T-helper 2 cell treated with Interferon-gamma antibody and Interleukin-4, amounts not matched to agents 5 μg/mL and 100 μg/mL, for 36 hours (primary cell): ENCODE measurements at regions not wholly inside any gene's neighbourhood (a gene's known extent, or its start where the extent isn't known, plus 50 kb on each side); places are given as distances from the start of the nearest gene placed in this dataset.

Experiments used
- DNase-seq: peaks from one replicate; pipeline ENCODE4 v3.0.0; 2021; ENCODE audit warnings: low spot score
- H3K27ac Mint-ChIP-seq: one replicate; pipeline ENCODE4 v1.8.0; 2021; ENCODE audit warnings: mild to moderate bottlenecking, mixed read lengths
- H3K27me3 Mint-ChIP-seq: one replicate; pipeline ENCODE4 v1.8.0; 2021; ENCODE audit warnings: low read depth, mixed read lengths
- H3K36me3 Mint-ChIP-seq: one replicate; pipeline ENCODE4 v1.8.0; 2021; ENCODE audit warnings: low read depth, mixed read lengths
- H3K4me1 Mint-ChIP-seq: one replicate; pipeline ENCODE4 v1.8.0; 2021; ENCODE audit warnings: low read depth, mixed read lengths
- H3K4me3 Mint-ChIP-seq: one replicate; pipeline ENCODE4 v1.8.0; 2022; ENCODE audit warnings: mild to moderate bottlenecking, moderate library complexity, mixed read lengths
- H3K9me3 Mint-ChIP-seq: one replicate; pipeline ENCODE4 v1.8.0; 2021; ENCODE audit warnings: mixed read lengths

DNA sequence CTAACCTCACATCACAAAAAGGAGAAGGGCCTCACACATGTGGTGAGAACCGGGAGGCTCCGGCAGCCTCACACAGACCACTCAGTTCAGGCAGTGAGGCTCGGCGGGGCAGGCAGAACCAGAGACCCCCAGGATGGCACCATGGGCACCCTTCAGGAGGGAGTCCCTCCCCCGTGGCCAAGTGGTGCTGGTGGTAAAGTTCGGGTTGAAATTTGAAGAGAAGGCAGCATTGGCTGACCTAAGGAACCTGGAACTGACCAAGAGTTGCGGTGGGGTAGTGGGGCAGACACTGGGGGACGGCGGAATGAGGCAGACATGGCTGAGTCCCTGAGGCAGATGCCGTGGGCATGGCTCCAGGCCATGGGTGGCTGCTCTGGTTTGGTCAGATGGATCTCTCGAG, 239.3 kb upstream of the MYT1L start:
- Mint-ChIP-seq H3K4me1 (no peaks in the 10 kb centered on the region), H3K4me3 (no peak overlapping the region), H3K27ac (no peak overlapping the region), H3K27me3 (no peaks in the 10 kb centered on the region), H3K9me3 (no peaks in the 10 kb centered on the region), H3K36me3 (no peaks in the 10 kb centered on the region)
- no peak for DNase-seq

DNA sequence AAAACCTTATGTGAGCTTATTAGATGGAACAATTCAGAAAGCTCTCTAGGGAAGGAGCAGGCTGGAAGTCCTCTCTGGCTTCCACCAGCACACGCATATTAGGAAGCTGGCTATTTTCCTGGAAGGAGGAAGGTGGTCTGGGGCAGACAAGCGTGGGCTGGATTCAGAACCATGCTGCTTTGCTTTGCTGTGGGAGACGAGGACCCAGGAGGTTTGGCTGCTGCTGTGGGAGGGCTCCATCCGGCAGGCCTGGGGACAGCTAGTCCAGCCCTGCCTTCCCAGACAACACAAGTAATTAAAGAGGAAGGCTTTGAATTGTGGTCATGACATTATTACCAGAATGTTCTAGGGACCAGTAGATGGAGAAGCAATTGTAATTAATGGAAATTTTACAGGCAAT, 238.8 kb upstream of the MYT1L start:
- H3K27me3 Mint-ChIP-seq, result no peaks in the 10 kb centered on the region
- no peak overlapping the region for H3K4me3 Mint-ChIP-seq
- no peak for DNase-seq
- no peaks in the 10 kb centered on the region for H3K36me3 Mint-ChIP-seq
- H3K4me1 Mint-ChIP-seq, result no peaks in the 10 kb centered on the region
- no peak overlapping the region for H3K27ac Mint-ChIP-seq
- H3K9me3 Mint-ChIP-seq, result no peaks in the 10 kb centered on the region

DNA sequence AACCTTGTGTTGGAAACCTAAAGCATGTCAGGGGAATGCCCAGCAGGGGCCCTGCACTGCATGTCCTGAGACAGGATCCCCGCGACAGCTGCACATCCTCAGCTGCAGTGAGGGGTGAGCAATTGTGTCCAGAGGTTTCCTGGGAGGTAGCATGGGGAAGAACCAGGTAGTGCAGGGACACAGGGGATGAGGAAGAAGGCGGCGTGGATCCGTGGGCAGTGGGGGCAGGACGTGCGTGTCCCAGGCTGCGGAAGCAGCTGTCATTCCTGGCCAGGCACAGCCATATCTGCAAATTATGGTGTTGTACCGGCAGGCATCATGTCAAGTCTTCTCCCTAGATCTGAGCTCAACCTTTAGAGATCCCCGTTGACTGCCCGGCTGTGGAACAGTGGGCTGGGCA, 238.2 kb upstream of the MYT1L start:
- Mint-ChIP-seq H3K27ac (no peak overlapping the region), H3K27me3 (no peaks in the 10 kb centered on the region), H3K9me3 (no peaks in the 10 kb centered on the region), H3K36me3 (no peaks in the 10 kb centered on the region), H3K4me1 (no peaks in the 10 kb centered on the region), H3K4me3 (no peak overlapping the region)
- no peak for DNase-seq

DNA sequence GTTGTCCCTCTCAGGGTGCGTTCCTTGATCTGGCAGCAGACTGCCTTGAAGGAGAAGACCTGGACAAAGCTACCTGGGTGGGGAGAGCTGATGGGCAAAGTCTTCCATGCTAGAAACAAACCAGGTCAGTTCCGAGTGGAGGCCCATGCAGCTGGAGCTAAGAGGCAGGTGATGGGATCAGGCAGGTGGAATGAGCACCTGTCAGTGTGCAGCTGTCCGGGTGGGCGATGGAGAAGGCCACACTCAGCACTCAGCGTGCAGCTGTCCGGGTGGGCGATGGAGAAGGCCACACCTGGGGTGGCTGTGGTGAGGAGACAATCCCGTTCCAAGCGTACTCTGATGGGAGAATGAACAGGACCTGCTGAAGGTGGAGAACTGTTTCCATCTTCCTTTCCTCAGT, 237.3 kb upstream of the MYT1L start:
- H3K4me1 Mint-ChIP-seq, result no peaks in the 10 kb centered on the region
- no peaks in the 10 kb centered on the region for H3K36me3 Mint-ChIP-seq
- no peaks in the 10 kb centered on the region for H3K9me3 Mint-ChIP-seq
- no peaks in the 10 kb centered on the region for H3K27me3 Mint-ChIP-seq
- no peak for DNase-seq
- H3K4me3 Mint-ChIP-seq, result no peak overlapping the region
- H3K27ac Mint-ChIP-seq, result no peak overlapping the region

DNA sequence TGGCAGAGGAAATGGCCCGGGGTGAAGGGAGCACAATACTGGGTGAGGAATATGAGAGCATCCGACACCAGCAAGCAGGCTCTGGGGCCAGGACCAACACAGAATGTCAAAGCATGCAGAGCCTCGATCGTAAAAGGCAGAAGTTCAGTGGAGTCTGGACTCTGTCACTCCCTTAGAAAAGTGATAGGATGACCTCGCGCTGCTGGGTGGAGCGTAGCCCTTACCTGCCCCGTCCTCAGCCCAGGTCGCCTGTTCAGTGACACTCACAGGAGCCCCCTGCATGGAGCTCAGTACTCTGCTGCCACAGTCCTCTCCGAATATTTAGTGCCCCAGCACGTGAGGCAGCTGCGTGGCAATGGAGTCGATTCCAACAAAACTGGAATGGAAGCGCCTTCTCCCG, 236.7 kb upstream of the MYT1L start:
- Mint-ChIP-seq H3K4me3 (no peak overlapping the region), H3K27ac (no peak overlapping the region), H3K4me1 (no peaks in the 10 kb centered on the region), H3K27me3 (no peaks in the 10 kb centered on the region), H3K9me3 (no peaks in the 10 kb centered on the region), H3K36me3 (no peaks in the 10 kb centered on the region)
- DNase-seq, result no peak

DNA sequence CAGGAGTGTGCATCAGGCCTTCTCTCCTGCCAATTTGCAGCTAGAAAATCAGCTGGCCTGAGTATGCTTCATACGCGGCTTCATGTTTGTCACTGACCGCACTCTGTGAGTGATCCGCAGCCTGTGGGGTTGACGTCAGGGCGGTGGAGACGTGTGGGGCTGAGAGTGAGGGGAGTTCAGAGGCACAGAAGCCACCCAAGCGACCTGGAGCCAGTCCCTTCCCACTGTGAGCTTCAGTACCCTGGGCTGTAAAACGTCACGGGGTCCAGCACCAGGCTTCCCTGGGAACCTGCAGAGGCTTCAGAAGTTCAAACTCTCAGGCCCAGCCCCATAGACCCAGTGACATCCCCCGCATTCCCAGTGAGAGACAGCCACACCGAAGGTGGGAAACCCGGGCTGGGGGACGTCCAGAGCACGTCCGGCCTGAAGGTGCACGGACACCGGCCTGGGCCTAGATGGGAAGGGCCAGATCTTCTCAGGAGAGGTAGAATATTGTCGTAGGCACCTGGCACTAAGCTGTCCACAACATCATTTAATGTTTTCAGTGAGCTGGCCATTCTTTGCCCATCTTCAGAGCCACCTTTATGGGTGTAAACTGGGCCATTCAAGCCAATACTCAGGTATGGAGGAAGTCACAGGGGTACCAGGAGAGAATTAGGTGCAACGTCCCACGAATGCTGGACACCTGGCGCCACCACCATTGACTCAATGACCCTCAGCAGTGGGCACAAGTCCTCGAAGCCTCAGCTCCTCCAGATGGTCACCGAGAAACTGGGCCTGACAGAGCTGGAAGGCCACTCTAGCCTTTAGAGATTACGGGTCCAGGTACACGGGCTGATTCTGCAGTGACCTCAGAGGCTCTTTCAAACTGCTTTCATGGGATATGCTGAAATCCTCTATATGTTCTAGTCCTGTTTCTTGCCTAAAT, 235.6 kb upstream of the MYT1L start:
- Mint-ChIP-seq H3K27ac (no peak overlapping the region), H3K4me3 (no peak overlapping the region), H3K4me1 (no peaks in the 10 kb centered on the region), H3K27me3 (no peaks in the 10 kb centered on the region), H3K36me3 (no peaks in the 10 kb centered on the region), H3K9me3 (no peaks in the 10 kb centered on the region)
- no peak for DNase-seq

DNA sequence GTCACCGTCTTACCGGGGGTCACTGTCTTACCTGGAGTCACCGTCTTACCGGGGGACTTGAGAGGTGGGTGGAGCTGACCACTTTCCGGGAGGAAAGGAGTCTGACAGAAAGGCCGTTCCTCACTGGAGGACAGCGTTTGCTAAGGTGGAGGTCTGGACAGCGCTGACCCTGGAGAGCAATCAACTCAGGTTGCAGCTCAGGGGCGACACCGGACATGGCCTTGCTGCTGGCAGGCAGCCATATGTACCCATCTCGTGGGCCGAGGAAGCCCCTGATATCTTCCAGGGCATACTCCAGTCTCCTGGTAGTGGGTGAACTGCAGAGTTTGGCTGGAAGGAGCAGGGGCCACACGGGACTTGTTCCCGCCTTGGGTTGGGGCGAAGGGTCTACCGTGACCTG, 234.6 kb upstream of the MYT1L start:
- Mint-ChIP-seq H3K36me3 (no peaks in the 10 kb centered on the region), H3K4me3 (no peak overlapping the region), H3K27me3 (no peaks in the 10 kb centered on the region), H3K9me3 (no peaks in the 10 kb centered on the region), H3K27ac (no peak overlapping the region), H3K4me1 (no peaks in the 10 kb centered on the region)
- no peak for DNase-seq

DNA sequence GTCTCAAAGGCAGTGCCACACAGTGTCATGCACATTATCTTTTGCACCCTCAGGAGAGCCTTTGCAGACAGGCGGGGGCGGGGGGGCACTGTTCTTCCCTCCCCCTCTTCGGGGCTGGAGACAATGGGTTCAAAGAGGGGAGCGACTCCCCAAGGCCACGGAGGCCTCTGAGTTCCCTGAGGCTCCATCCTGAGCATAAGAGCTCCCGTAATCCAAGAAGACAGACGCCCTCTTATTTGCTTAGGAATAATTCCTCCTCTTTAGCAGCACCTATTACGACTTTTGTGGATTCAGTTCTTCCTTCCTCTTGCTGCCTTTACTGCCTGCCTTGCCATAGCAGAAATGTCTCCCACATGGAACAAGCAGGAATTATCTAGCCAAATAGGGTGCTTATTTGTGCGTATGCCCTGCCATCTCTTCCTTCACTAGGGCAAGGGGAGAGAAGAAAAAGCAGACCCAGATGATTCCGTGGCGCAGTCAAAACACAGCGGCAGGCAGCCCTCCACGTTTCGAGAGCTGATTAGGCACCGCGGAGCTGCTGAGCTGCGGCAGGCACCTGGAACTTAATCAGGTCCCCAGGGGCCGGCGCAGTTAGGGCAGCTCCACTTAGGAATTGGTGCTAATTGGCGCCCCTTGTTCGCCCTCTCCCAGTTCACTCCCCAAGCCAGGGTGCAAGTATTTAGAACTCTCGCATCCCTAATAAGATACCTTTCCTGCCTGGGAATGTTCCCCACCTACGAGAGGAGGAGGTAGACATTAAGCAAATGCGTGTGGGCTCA, 233.4 kb upstream of the MYT1L start:
- no peaks in the 10 kb centered on the region for H3K36me3 Mint-ChIP-seq
- no peaks in the 10 kb centered on the region for H3K9me3 Mint-ChIP-seq
- DNase-seq, result no peak
- H3K27me3 Mint-ChIP-seq, result no peaks in the 10 kb centered on the region
- no peak overlapping the region for H3K4me3 Mint-ChIP-seq
- no peaks in the 10 kb centered on the region for H3K4me1 Mint-ChIP-seq
- no peak overlapping the region for H3K27ac Mint-ChIP-seq

DNA sequence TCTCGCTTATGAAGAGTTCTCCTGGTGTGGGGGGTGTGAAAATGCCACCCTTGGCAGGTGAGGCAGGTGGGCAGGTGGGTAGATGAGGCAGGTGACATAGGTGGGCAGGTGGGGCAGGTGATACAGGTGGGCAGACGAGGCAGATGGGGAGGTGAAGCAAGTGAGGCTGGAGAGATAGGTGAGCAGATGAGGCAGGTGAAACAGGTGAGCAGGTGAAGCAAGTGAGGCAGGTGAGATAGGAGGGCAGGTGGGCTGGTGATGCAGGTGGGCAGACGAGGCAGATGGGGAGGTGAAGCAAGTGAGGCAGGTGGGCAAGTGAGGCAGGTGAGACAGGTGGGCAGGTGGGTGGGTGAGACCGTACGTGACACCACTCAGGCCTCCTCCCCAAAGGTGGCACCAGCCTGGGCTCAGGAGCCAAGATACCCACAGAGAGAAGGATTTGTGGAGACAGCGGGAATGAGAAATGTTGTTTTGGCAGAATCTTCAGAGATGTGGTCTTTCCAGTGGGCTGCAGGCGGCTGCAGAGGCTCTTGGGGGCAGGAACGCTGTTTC, 232.3 kb upstream of the MYT1L start:
- Mint-ChIP-seq H3K9me3 (no peaks in the 10 kb centered on the region), H3K27me3 (no peaks in the 10 kb centered on the region), H3K27ac (no peak overlapping the region), H3K4me1 (no peaks in the 10 kb centered on the region), H3K36me3 (no peaks in the 10 kb centered on the region), H3K4me3 (no peak overlapping the region)
- DNase-seq, result no peak

DNA sequence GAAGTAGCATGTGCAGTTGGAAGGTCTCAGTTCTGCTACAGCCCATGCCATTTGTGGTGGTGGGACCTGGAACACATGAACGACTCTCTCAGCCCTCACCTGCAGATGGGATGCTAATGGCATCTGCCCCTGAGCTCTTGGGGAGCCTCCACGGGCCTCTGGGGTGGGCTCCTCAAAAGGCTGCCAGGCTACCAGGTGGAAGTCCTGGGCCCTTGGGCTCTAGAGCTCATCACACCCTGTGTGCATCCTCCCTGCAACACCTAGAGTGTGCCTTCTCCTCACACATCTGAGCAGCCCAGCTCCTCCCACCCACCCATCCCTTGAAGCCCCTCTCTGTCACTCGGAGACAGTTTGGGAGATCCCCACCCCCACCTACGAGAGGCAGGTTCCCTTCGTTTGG, 231.8 kb upstream of the MYT1L start:
- H3K4me1 Mint-ChIP-seq, result no peaks in the 10 kb centered on the region
- no peaks in the 10 kb centered on the region for H3K36me3 Mint-ChIP-seq
- no peak overlapping the region for H3K4me3 Mint-ChIP-seq
- no peaks in the 10 kb centered on the region for H3K27me3 Mint-ChIP-seq
- no peaks in the 10 kb centered on the region for H3K9me3 Mint-ChIP-seq
- DNase-seq, result no peak
- H3K27ac Mint-ChIP-seq, result no peak overlapping the region

DNA sequence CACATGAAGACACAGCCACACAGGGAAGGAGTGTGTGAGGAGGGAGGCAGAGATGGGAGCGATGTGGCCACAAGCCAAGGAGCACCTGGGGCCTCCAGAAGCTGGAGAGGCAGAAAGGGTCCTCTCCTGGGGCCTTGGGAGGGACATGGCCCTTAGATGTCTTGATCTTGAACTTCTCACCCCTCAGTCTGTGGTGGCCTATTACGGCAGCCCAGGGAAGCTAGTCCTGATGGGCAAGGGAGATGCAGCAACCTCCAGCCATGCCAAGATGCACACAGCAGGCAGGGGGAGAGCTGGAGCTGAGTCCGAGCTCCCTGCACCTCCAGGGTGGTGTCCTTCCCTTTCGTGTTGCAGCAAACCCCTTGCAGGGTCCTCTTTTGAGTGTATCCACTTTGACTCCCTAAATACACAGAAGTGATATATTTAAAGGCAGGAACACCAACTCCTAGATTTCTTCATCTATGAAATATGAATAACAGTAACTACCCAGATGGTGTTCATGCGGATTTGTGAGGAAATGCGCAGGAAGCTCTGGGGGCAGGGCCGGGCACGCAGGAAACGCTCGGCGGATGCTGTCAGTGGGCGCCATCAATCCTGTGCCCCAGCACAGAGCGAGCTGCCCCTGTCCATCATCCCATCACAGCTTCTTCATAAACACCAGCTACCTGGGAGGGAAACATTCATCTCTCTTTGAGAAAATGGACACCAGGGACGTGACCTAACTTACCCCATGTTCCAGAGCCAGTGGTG, 230.4 kb upstream of the MYT1L start:
- H3K9me3 Mint-ChIP-seq, result no peaks in the 10 kb centered on the region
- no peak for DNase-seq
- H3K36me3 Mint-ChIP-seq, result no peaks in the 10 kb centered on the region
- H3K27ac Mint-ChIP-seq, result no peak overlapping the region
- H3K4me3 Mint-ChIP-seq, result no peak overlapping the region
- no peaks in the 10 kb centered on the region for H3K27me3 Mint-ChIP-seq
- no peaks in the 10 kb centered on the region for H3K4me1 Mint-ChIP-seq

DNA sequence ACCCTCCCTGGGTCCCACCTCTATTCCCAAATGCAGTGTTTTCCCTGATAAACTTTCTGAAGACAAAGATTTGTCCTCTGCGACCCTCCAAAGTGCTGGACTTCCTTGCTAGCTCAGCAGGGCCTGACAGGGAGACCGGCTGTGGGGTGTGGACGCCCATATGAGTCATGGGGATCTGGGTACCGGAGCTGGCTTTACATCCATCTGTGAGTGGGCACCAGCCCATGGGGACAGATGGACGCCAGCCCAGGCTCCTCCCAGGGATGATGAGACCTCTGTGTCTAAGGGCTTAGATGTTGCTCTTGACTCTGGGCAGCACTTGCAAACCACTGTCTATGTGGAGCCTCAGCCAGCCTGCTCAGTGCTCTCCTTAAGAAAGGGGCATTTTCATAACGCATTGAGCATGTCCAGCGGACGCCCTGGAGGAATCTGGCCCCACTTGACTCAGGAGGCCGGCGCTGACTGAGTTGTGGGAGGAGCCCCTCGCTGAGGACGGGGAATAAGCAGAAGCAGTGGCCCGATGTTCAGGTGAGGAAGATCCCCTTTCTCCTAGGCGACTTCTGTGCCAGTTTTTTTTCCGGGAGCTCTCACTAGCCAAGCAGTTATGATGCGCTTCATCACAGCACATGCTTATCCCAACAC, 229.4 kb upstream of the MYT1L start:
- H3K9me3 Mint-ChIP-seq, result no peaks in the 10 kb centered on the region
- H3K27ac Mint-ChIP-seq, result no peak overlapping the region
- no peaks in the 10 kb centered on the region for H3K27me3 Mint-ChIP-seq
- no peaks in the 10 kb centered on the region for H3K4me1 Mint-ChIP-seq
- H3K4me3 Mint-ChIP-seq, result no peak overlapping the region
- DNase-seq, result no peak
- no peaks in the 10 kb centered on the region for H3K36me3 Mint-ChIP-seq

DNA sequence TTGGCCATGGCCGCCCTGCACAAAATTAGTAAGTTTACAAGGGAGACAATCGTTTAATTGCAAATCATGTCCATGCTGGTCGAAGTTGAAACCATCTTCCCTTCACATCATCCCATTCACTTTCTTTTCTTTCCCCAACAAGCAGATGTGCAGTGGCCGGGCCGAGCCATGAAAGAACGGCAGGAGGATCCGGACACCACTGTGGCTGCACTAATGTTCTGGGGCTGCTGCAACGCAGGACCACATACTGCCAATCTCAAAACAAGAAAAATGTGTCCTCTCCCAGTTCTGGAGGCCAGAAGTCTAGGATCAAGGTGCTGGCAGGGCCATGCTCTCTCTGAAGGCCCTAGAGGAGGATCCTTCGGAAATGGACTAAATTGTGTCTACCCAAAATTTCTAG, 227.4 kb upstream of the MYT1L start:
- DNase-seq, result no peak
- Mint-ChIP-seq H3K4me1 (no peaks in the 10 kb centered on the region), H3K4me3 (no peak overlapping the region), H3K36me3 (no peaks in the 10 kb centered on the region), H3K27ac (no peak overlapping the region), H3K9me3 (no peaks in the 10 kb centered on the region), H3K27me3 (no peaks in the 10 kb centered on the region)
